ENCODE measurements at regions not wholly inside any gene's neighbourhood (a gene's known extent, or its start where the extent isn't known, plus 50 kb on each side); places are given as distances from the start of the nearest gene placed in this dataset.
"Not testable (repeated sequence)": the region's sequence is repeated elsewhere in the genome, so short reads cannot be mapped to it uniquely, and the experiment has no call there.

GRCh38 chr13:89518289-89519077 lies 1829.0 kb upstream of the MIR17HG start:
- ATAC-seq (no peak), DNase-seq (no peak)
- H3K4me1 ChIP-seq, result peaks cover 11% of the 10 kb centered on the region
- no peak overlapping the region for H3K27ac ChIP-seq
- no peaks in the 10 kb centered on the region for H3K9me3 ChIP-seq
- no peaks in the 10 kb centered on the region for H3K36me3 ChIP-seq
- H3K27me3 ChIP-seq (ENCODE audit: low read depth), result no peaks in the 10 kb centered on the region
- intact Hi-C loops (cut with DNase I), result no loop called here
- H3K4me3 ChIP-seq, result no peak overlapping the region
- no peak for TF ChIP-seq CTCF (IDR thresholded peaks at IDR 0.05)

DNA sequence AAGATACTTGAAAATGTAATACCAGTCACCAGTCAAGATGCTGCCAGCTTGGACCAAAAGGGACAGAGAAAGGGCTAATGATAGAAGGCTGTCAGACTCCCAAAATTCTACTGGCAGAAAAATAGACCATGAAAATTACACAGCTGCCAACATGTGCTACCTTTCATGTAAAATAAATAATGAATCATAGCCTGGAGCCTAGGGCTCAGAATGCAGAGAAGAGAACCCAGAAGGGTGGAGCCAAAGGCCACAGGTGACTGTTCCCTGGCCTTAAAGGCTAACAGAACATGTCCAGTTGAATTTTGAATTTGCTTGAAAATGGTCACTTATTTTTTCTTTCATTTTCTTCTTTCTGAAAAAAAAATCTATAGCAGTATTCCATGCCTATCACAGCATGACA lies 1827.0 kb upstream of the MIR17HG start:
- DNase-seq (no peak), ATAC-seq (no peak)
- Histone ChIP-seq H3K4me3 (no peak overlapping the region), H3K9me3 (no peaks in the 10 kb centered on the region), H3K27me3 (ENCODE audit: low read depth) (no peaks in the 10 kb centered on the region), H3K27ac (no peak overlapping the region), H3K36me3 (no peaks in the 10 kb centered on the region), H3K4me1 (peaks cover under 1% of the 10 kb centered on the region)
- no peak for TF ChIP-seq CTCF (IDR thresholded peaks at IDR 0.05)
- intact Hi-C loops (cut with DNase I), result no loop called here

DNA sequence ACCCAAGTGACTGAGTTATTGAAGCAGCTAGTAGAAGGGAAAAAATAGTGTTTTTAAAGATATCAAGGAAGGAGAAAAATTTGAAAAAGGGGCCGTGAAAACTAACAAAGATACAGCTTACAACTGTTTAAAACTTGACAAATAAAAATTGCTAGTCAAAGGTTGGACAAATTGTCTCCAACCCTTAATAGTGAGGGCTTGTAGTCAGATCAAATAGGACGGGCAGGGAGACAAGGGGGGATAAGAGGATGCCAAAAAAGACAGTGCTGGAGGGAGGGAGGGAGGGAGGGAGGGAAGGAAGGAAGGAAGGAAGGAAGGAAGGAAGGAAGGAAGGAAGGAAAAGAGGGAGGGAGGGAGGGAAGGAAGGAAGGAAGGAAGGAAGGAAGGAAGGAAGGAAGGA lies 1825.8 kb upstream of the MIR17HG start:
- H3K36me3 ChIP-seq; H3K27me3 ChIP-seq (ENCODE audit: low read depth); H3K4me3 ChIP-seq; H3K9me3 ChIP-seq; DNase-seq; ATAC-seq; intact Hi-C loops (cut with DNase I); H3K27ac ChIP-seq; H3K4me1 ChIP-seq: not testable (repeated sequence)

- DNase-seq, result no peak
- ATAC-seq, result no peak
- H3K4me3 ChIP-seq, result no peak overlapping the region
These were observed 1806.1 kb upstream of the MIR17HG start for GRCh38 chr13:89541091-89542030.

DNA sequence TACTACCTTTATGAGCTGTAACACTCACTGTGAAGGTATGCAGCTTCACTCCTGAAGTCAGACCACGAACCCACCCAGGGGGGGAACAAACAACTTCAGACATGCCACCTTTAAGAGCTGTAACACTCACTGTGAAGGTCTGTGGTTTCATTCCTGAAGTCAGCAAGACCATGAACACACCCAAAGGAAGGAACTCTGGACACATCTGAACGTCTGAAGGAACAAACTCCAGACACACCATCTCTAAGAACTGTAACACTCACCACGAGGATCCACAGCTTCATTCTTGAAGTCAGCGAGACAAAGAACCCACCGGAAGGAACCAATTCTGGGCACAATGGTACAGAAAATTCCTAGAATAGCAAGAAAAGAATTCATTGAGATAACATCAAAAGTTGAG lies 1796.5 kb upstream of the MIR17HG start:
- TF ChIP-seq CTCF (IDR thresholded peaks at IDR 0.05), result no peak

More at GRCh38 chr13:89541091-89542030, 1806.1 kb upstream of the MIR17HG start:
- no peaks in the 10 kb centered on the region for H3K27me3 ChIP-seq (ENCODE audit: low read depth)
- TF ChIP-seq CTCF (IDR thresholded peaks at IDR 0.05), result no peak
- no peak overlapping the region for H3K27ac ChIP-seq
- intact Hi-C loops (cut with DNase I), result no loop called here
- no peaks in the 10 kb centered on the region for H3K9me3 ChIP-seq
- no peaks in the 10 kb centered on the region for H3K36me3 ChIP-seq
- no peaks in the 10 kb centered on the region for H3K4me1 ChIP-seq

More for the DNA sequence above, 1796.5 kb upstream of the MIR17HG start:
- H3K4me1 ChIP-seq, result no peaks in the 10 kb centered on the region
- ATAC-seq (no peak), DNase-seq (no peak)
- no peaks in the 10 kb centered on the region for H3K36me3 ChIP-seq
- H3K4me3 ChIP-seq, result no peak overlapping the region
- H3K27me3 ChIP-seq (ENCODE audit: low read depth), result no peaks in the 10 kb centered on the region
- H3K27ac ChIP-seq, result no peak overlapping the region
- no peaks in the 10 kb centered on the region for H3K9me3 ChIP-seq
- intact Hi-C loops (cut with DNase I), result no loop called here

Data from lower lobe of right lung (tissue), 2 donors.